Tibial artery (tissue), 4 donors: ENCODE measurements at regions not wholly inside any gene's neighbourhood (a gene's known extent, or its start where the extent isn't known, plus 50 kb on each side); places are given as distances from the start of the nearest gene placed in this dataset.

ENCODE experiments used
- DNase-seq, 2 donors: peaks; one replicate each; pipeline ENCODE4 v3.0.0-alpha.2; 2019
- H3K27ac ChIP-seq, 2 donors: fragments of 200-600 bp; sonication (generic) in 1 of 2; 1 replicate in 1 of 2; 2 replicates in 1 of 2; pipeline ENCODE4 v1.5.1; 2018 to 2019; ENCODE audit warnings: mild to moderate bottlenecking in 1 of 2
- H3K27me3 ChIP-seq, 2 donors: fragments of 200-600 bp; sonication (generic) in 1 of 2; one replicate each; pipeline versions ENCODE4 v1.5.1 to v1.6.0; 2016 to 2019
- H3K36me3 ChIP-seq, 3 donors: fragments of 200-600 bp; sonication (generic) in 2 of 3; one replicate each; pipeline ENCODE4 v1.5.1; 2016 to 2019; ENCODE audit warnings: mild to moderate bottlenecking in 2 of 3
- H3K4me1 ChIP-seq, 4 donors: fragments of 200-600 bp; sonication (generic) in 2 of 4; 1 replicate in 3 of 4; 2 replicates in 1 of 4; pipeline ENCODE4 v1.5.1; 2016 to 2019
- H3K4me3 ChIP-seq, 2 donors: fragments of 200-600 bp; sonication (generic) in 1 of 2; 1 replicate in 1 of 2; 2 replicates in 1 of 2; pipeline ENCODE4 v1.5.1; 2018 to 2019; ENCODE audit warnings: mild to moderate bottlenecking in 2 of 2
- H3K9me3 ChIP-seq, 3 donors: fragments of 200-600 bp; sonication (generic) in 1 of 3; one replicate each; pipeline ENCODE4 v1.5.1; 2016 to 2019
- intact Hi-C: fragments of 100-400 bp; cut with DNase I; formaldehyde crosslinking; loops from one replicate; pipeline ENCODE4 v1.15.0; 2023; ENCODE audit warnings: low total_unique reads
- TF ChIP-seq, protein P1 (sequence below), 2 experiments: fragments of 200-600 bp in 1 of 2; fragments of 450-650 bp in 1 of 2; IDR thresholded peaks; one replicate each; pipeline ENCODE4 v1.5.1; 2017 to 2019; ENCODE audit warnings: antibody characterized with exemption in 2 of 2, mild to moderate bottlenecking in 1 of 2, moderate library complexity in 1 of 2

DNA sequence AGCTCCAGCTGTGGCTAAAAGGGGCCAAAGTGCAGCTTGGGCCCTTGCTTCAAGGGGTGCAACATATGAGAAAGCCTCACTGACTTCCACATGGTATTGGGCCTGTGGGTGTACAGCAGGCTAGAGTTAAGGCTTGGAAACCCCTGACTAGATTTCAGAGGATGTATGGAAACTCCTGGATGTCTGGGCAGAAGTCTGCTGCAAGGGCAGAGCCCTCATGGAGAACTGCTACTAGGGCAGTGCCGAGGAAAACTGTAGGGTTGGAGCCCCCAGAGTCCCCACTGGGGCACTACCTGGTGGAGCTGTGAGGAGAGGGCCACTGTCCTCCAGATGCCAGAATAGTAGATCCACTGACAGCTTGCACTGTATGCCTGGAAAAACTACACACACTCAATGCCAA lies 69.5 kb downstream of the XCL2 start:
- intact Hi-C loops = no loop called here
- H3K36me3 ChIP-seq = no peaks in the 10 kb centered on the region
- H3K27me3 ChIP-seq = no peaks in the 10 kb centered on the region
- no peaks in the 10 kb centered on the region for H3K9me3 ChIP-seq
- peaks cover 0 to 21% (median 6%) of the 10 kb centered on the region in 4 donors for H3K4me1 ChIP-seq
- H3K4me3 ChIP-seq = no peak overlapping the region
- no peak for DNase-seq
- TF ChIP-seq, protein P1, sequence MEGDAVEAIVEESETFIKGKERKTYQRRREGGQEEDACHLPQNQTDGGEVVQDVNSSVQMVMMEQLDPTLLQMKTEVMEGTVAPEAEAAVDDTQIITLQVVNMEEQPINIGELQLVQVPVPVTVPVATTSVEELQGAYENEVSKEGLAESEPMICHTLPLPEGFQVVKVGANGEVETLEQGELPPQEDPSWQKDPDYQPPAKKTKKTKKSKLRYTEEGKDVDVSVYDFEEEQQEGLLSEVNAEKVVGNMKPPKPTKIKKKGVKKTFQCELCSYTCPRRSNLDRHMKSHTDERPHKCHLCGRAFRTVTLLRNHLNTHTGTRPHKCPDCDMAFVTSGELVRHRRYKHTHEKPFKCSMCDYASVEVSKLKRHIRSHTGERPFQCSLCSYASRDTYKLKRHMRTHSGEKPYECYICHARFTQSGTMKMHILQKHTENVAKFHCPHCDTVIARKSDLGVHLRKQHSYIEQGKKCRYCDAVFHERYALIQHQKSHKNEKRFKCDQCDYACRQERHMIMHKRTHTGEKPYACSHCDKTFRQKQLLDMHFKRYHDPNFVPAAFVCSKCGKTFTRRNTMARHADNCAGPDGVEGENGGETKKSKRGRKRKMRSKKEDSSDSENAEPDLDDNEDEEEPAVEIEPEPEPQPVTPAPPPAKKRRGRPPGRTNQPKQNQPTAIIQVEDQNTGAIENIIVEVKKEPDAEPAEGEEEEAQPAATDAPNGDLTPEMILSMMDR (IDR thresholded peaks at IDR 0.05) = no peak
- no peak overlapping the region for H3K27ac ChIP-seq

DNA sequence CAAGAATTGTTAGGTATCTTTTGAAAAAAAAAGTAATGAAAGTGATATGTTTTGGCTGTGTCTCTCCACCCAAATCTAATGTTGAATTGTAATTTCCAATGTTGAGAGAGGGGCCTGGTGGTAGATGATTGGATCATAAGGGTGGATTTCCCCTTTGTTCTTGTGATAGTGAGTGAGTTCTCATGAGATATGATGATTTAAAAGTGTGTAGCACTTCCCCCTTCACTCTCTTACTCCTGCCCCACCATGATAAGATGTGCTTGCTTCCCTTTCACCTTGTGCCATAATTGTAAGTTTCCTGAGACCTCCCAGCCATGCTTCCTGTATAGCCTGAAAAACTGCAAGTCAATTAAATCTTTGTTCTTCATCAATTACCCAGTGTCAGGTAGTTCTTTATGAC lies 70.7 kb downstream of the XCL2 start:
- TF ChIP-seq, protein P1 (IDR thresholded peaks at IDR 0.05) = no peak
- H3K4me1 ChIP-seq = peaks cover 0 to 32% (median 6%) of the 10 kb centered on the region in 4 donors
- no peaks in the 10 kb centered on the region for H3K9me3 ChIP-seq
- no peaks in the 10 kb centered on the region for H3K36me3 ChIP-seq
- H3K27ac ChIP-seq = no peak overlapping the region
- DNase-seq = no peak
- H3K27me3 ChIP-seq = no peaks in the 10 kb centered on the region
- intact Hi-C loops = no loop called here
- H3K4me3 ChIP-seq = no peak overlapping the region

DNA sequence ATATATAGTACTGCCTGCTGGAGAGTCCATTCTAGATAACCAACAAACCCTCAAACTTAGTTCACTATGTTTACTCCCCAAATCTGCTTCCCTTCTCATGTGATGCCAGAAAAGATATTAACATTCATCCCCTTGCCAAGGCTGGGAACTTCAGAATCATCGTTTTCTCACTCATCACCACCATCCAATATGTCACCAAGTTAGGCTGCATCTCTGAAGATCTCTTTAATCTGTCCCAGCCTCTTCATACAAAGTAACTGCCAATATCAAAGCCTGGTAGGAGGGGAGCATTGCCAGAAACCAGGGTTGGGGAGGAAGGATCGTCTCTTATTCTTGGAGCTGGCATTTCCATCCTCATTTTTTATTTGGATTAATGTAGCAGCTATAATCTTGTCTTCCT lies 71.6 kb downstream of the XCL2 start:
- no peak for DNase-seq
- Histone ChIP-seq H3K4me1 (peaks cover 0 to 41% (median 10%) of the 10 kb centered on the region in 4 donors), H3K9me3 (no peaks in the 10 kb centered on the region), H3K27ac (no peak overlapping the region), H3K4me3 (no peak overlapping the region), H3K36me3 (no peaks in the 10 kb centered on the region), H3K27me3 (no peaks in the 10 kb centered on the region)
- TF ChIP-seq, protein P1 (IDR thresholded peaks at IDR 0.05) = no peak
- intact Hi-C loops = no loop called here

DNA sequence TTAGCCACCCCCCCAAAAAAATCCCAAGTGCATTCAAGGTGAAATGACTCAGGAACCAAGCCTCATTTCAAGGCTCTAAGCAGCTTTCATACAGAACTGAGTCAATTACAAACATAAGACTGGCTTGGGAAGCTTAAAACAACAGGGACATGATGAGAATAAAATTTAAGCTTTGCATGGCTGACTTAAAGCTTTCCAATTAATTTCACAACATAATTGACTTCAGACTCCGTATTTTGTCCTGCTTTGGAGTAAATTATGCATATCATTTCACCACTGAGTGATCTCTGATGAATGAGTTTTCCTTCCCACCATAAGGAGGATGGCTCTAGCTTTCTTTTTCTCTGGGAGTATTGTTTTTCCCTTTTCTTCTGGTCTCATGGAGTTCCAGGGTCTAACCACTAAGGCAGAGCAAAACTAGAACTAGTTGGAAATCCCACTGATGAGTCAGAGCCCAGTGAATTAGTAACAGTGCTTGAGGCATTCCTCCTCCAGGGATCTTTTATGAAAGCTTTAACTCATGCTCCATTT lies 72.8 kb downstream of the XCL2 start:
- Histone ChIP-seq H3K4me3 (no peak overlapping the region), H3K9me3 (no peaks in the 10 kb centered on the region), H3K27ac (no peak overlapping the region), H3K27me3 (no peaks in the 10 kb centered on the region), H3K36me3 (no peaks in the 10 kb centered on the region), H3K4me1 (peaks cover 0 to 45% (median 11%) of the 10 kb centered on the region in 4 donors)
- DNase-seq = no peak
- intact Hi-C loops = no loop called here
- TF ChIP-seq, protein P1 (IDR thresholded peaks at IDR 0.05) = peak in 1 of 2 experiments; percentile 15

DNA sequence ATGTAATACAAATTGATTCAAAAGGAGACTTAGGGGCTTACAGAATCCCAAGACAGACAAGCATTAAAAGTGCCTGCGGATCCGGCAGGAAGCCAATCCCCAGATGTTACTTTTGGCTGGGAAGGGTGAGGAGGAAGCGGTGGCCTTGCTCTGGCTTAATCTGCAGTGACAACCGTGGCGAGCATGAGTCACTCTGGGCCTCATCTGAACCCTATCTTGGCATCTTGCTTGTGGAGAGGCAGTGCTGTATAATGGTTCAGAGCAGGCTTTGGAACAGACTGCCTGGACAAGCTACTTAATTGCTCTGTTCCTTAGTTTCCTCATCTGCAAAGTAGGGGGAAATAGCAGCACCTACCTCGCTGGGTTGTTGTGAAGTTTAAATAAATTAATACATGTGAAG lies 74.1 kb downstream of the XCL2 start:
- Histone ChIP-seq H3K27ac (peak overlapping the region; percentile 12 to 15), H3K4me3 (no peak overlapping the region), H3K27me3 (no peaks in the 10 kb centered on the region), H3K9me3 (no peaks in the 10 kb centered on the region), H3K36me3 (no peaks in the 10 kb centered on the region), H3K4me1 (peaks cover 0 to 45% (median 11%) of the 10 kb centered on the region in 4 donors)
- TF ChIP-seq, protein P1 (IDR thresholded peaks at IDR 0.05) = no peak
- peak; percentile 67 to 88 for DNase-seq
- intact Hi-C loops = no loop called here

DNA sequence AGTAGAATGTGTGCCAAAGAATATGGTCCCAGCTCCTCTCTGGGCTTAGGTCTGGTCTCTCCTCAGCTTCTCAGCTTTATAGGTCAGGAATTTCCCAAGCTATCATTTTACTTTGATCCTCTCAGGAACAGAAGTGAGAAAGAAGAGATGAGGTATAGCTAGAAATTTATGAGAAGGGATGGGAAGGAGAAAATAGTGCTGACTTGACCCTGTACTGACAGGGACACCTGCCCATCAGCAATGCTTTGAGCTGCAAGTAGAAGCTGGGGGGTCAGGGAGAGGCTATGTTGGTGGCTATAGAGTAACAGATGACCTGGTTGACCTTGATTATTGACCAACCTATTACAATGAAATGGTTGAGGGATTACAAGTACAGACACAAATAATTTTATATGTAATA lies 75.0 kb downstream of the XCL2 start:
- Histone ChIP-seq H3K4me3 (no peak overlapping the region), H3K27ac (peak overlapping the region in 1 of 2 donors; percentile 27), H3K4me1 (peaks cover 0 to 45% (median 11%) of the 10 kb centered on the region in 4 donors), H3K36me3 (no peaks in the 10 kb centered on the region), H3K27me3 (no peaks in the 10 kb centered on the region), H3K9me3 (no peaks in the 10 kb centered on the region)
- TF ChIP-seq, protein P1 (IDR thresholded peaks at IDR 0.05) = no peak
- intact Hi-C loops = no loop called here
- DNase-seq = no peak
